HepG2 (cell line): ENCODE measurements at regions not wholly inside any gene's neighbourhood (a gene's known extent, or its start where the extent isn't known, plus 50 kb on each side); places are given as distances from the start of the nearest gene placed in this dataset.

Source experiments
- EZH2 ChIP-seq: conservative IDR thresholded peaks from 2 replicates; pipeline ENCODE4 v1.6.1; 2012; ENCODE audit warnings: mild to moderate bottlenecking, low read depth, low read length, moderate library complexity
- POLR2AphosphoS5 ChIP-seq: IDR thresholded peaks from 2 replicates; pipeline ENCODE4 v1.6.1; 2012; ENCODE audit warnings: low read depth, low read length
- RELA ChIP-seq: sonication (generic); formaldehyde crosslinking; IDR thresholded peaks from 2 replicates; pipeline ENCODE4 v1.4.0; 2020; ENCODE audit warnings: missing genetic modification reagents

DNA sequence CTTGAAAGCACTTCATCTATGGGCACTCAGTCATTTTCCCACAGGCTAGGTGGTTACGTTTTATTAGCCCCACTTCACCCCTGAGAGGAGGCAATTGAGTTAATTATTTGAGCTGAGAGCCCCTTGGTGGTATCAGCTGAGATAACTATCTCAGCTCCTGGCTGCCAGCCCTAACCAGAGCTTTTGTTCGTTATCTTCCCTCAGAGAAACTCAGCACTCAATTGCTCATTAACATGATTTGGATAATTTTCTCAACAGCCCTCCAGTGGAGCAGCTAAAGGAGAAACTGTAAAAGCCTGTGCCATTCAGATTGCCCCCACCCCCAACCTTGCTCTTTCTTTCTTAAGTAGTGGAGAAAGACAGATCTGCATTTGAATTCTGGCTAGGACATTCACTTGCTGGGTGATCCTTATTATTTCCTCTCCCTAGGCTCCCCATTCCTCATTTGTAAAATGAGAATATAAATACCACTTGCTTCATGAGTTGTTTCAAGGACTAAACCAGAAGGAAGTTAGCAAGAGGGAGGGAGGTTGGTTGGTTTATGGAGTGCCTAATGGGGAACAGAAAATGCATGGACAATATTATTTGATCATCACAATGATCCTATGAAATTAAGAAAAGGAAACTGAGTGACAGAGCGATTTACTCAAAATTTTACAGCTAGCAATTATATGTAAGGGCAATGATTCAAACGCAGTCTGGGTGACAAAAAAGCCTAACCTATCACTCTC is 218.7 kb upstream of the FGGY start:
- TF ChIP-seq EZH2: no peak
- no peak for TF ChIP-seq POLR2AphosphoS5
- no peak for TF ChIP-seq RELA (CRISPR knock-in tag)
